ENCODE measurements at regions not wholly inside any gene's neighbourhood (a gene's known extent, or its start where the extent isn't known, plus 50 kb on each side); places are given as distances from the start of the nearest gene placed in this dataset.

GRCh38 chr5:121445511-121445910 is 406.2 kb upstream of the FTMT start:
- TF ChIP-seq CTCF (IDR thresholded peaks at IDR 0.05) (no peak), GABPA (IDR thresholded peaks at IDR 0.05; ENCODE audit: low read depth) (no peak), RXRA (IDR thresholded peaks at IDR 0.05; ENCODE audit: borderline replicate concordance, low read depth) (no peak), FOXM1 (IDR thresholded peaks at IDR 0.05; ENCODE audit: low read depth) (no peak), USF2 (IDR thresholded peaks at IDR 0.05; ENCODE audit: borderline replicate concordance, low read depth, low read length) (no peak), NRF1 (IDR thresholded peaks at IDR 0.05; ENCODE audit: low read depth, low read length) (no peak), RCOR1 (IDR thresholded peaks at IDR 0.05; ENCODE audit: low read length) (no peak)

Data from SK-N-SH (cell line).